HG03175 (cell line): ENCODE measurements at regions not wholly inside any gene's neighbourhood (a gene's known extent, or its start where the extent isn't known, plus 50 kb on each side); places are given as distances from the start of the nearest gene placed in this dataset.
"Not testable (repeated sequence)": the region's sequence is repeated elsewhere in the genome, so short reads cannot be mapped to it uniquely, and the experiment has no call there.

Experiments
- ATAC-seq: cut with Tn5 transposase; IDR thresholded peaks from one replicate; pipeline ENCODE4 v1.9.1; 2021; ENCODE audit warnings: mild to moderate bottlenecking, moderate library complexity; ENCODE audit not compliant: unreplicated experiment

GRCh38 chr2:82084679-82085392, 1780.3 kb upstream of the LRRTM1 start:
- ATAC-seq: no peak

- no peak for ATAC-seq
Measured at GRCh38 chr2:82075875-82076274, 1771.3 kb upstream of the LRRTM1 start.

- ATAC-seq: no peak
Measured at GRCh38 chr2:82062463-82062862, 1757.9 kb upstream of the LRRTM1 start.

GRCh38 chr2:82055846-82056245, 1751.3 kb upstream of the LRRTM1 start:
- ATAC-seq: no peak

- no peak for ATAC-seq
Measured at GRCh38 chr2:82043867-82044266, 1739.3 kb upstream of the LRRTM1 start.

GRCh38 chr2:82027921-82028615, 1723.5 kb upstream of the LRRTM1 start:
- ATAC-seq: no peak

- ATAC-seq: no peak
Measured at GRCh38 chr2:82023710-82024109, 1719.2 kb upstream of the LRRTM1 start.

- ATAC-seq: no peak
Measured at GRCh38 chr2:82013641-82014040, 1709.1 kb upstream of the LRRTM1 start.

- no peak for ATAC-seq
Measured at GRCh38 chr2:82007071-82007664, 1702.6 kb upstream of the LRRTM1 start.

- ATAC-seq: not testable (repeated sequence)
Measured at GRCh38 chr2:82005889-82006288, 1701.3 kb upstream of the LRRTM1 start.

GRCh38 chr2:82001614-82002013, 1697.1 kb upstream of the LRRTM1 start:
- ATAC-seq: no peak

- no peak for ATAC-seq
Measured at GRCh38 chr2:82000606-82001005, 1696.1 kb upstream of the LRRTM1 start.

- ATAC-seq: no peak
Measured at GRCh38 chr2:81996332-81996731, 1691.8 kb upstream of the LRRTM1 start.

GRCh38 chr2:81991282-81991681, 1686.7 kb upstream of the LRRTM1 start:
- ATAC-seq: no peak

- ATAC-seq: no peak
Measured at GRCh38 chr2:81987370-81987769, 1682.8 kb upstream of the LRRTM1 start.

GRCh38 chr2:81984969-81985637, 1680.6 kb upstream of the LRRTM1 start:
- ATAC-seq: no peak

GRCh38 chr2:81981585-81981984, 1677.0 kb upstream of the LRRTM1 start:
- ATAC-seq: no peak

- ATAC-seq: no peak
Measured at GRCh38 chr2:81979086-81979485, 1674.5 kb upstream of the LRRTM1 start.

- ATAC-seq: no peak
Measured at GRCh38 chr2:81976998-81977397, 1672.4 kb upstream of the LRRTM1 start.

- no peak for ATAC-seq
Measured at GRCh38 chr2:81974216-81974615, 1669.7 kb upstream of the LRRTM1 start.

GRCh38 chr2:81942876-81943275, 1638.3 kb upstream of the LRRTM1 start:
- ATAC-seq: no peak
